Choroid plexus epithelial cell (primary cell): ENCODE measurements at regions not wholly inside any gene's neighbourhood (a gene's known extent, or its start where the extent isn't known, plus 50 kb on each side); places are given as distances from the start of the nearest gene placed in this dataset.
A peak's percentile ranks its signal among the peaks of the same experiment; 100 is the strongest.

Experiments used
- DNase-seq: peaks from one replicate; pipeline ENCODE4 v3.0.0-alpha.2; 2010; ENCODE audit warnings: low read depth
- H3K4me3 ChIP-seq: 2 replicates; pipeline ENCODE4 v1.5.1; 2011; ENCODE audit warnings: low read depth, mild to moderate bottlenecking, control low read depth, low read length, moderate library complexity
- TF ChIP-seq, protein P1 (sequence below): conservative IDR thresholded peaks from 2 replicates; pipeline ENCODE4 v1.5.1; 2011; ENCODE audit warnings: low read depth, mild to moderate bottlenecking, control low read depth, inconsistent platforms, low read length, moderate library complexity

DNA sequence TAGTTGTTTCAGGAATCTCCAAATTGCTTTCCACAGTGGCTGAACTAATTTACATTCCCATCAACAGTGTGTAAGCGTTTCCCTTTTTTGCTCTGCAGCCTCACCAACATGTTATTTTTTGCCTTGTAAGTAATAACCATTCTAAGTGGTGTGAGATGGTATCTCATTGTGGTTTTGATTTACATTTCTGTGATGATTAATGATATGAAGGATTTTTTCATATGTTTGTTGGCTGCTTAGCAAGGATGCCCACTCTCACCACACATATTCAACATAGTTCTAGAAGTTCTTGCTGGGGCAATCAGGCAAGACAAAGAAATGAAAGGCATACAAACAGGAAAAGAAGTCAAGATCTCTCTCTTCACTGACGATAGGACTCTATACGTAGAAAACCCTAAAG lies 472.4 kb downstream of the ZNF674 start:
- DNase-seq: no peak
- H3K4me3 ChIP-seq: no peak overlapping the region
- TF ChIP-seq, protein P1, sequence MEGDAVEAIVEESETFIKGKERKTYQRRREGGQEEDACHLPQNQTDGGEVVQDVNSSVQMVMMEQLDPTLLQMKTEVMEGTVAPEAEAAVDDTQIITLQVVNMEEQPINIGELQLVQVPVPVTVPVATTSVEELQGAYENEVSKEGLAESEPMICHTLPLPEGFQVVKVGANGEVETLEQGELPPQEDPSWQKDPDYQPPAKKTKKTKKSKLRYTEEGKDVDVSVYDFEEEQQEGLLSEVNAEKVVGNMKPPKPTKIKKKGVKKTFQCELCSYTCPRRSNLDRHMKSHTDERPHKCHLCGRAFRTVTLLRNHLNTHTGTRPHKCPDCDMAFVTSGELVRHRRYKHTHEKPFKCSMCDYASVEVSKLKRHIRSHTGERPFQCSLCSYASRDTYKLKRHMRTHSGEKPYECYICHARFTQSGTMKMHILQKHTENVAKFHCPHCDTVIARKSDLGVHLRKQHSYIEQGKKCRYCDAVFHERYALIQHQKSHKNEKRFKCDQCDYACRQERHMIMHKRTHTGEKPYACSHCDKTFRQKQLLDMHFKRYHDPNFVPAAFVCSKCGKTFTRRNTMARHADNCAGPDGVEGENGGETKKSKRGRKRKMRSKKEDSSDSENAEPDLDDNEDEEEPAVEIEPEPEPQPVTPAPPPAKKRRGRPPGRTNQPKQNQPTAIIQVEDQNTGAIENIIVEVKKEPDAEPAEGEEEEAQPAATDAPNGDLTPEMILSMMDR: no peak

- TF ChIP-seq, protein P1: no peak
- no peak overlapping the region for H3K4me3 ChIP-seq
Observed at GRCh38 chrX:46072372-46072771, 472.8 kb downstream of the ZNF674 start.

GRCh38 chrX:46070421-46070820 lies 474.8 kb downstream of the ZNF674 start:
- no peak overlapping the region for H3K4me3 ChIP-seq
- TF ChIP-seq, protein P1: no peak
- no peak for DNase-seq

More at GRCh38 chrX:46072372-46072771, 472.8 kb downstream of the ZNF674 start:
- DNase-seq: no peak

GRCh38 chrX:46059316-46059715 lies 485.9 kb downstream of the ZNF674 start:
- TF ChIP-seq, protein P1: no peak
- no peak overlapping the region for H3K4me3 ChIP-seq
- no peak for DNase-seq

DNA sequence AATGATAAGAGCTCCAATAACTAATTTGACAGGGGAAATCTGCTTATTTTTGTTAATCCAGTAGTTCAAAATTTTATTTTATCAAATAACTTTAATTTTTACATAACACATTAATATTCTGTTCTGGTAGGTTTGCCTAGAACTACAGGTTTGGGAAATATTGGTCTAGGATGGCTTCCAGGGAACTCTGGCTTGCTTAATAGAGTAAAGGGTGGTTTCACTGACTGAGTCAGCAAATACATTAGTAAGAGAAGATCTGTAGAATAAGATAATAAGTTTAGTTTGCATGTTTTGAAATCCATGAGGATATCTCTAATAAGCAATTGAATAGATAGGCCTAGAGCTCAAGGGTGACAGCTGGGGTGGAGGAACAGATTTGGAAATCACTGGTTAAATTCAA lies 500.7 kb downstream of the ZNF674 start:
- DNase-seq: peak; percentile 0
- H3K4me3 ChIP-seq: no peak overlapping the region

DNA sequence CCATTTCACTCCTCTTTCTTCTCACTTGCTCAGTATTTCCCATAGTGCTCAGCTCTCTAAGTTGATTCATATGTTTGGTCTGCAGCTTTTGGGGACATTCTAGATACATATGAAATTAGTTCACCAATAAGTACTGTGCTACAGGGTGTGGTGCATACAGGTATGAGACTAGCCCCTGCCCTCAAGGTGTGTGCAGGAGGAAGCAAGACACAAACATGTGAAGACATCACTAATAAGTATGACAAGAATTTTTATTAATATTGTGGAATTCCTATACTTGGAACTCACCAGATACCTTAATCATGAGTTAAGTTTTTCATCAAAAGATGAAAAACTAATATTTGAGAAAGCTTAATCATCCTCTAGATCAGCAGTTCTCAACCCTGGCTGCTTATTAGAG lies 505.2 kb downstream of the ZNF674 start:
- no peak overlapping the region for H3K4me3 ChIP-seq
- DNase-seq: no peak
- TF ChIP-seq, protein P1: no peak

More for the DNA sequence above, 500.7 kb downstream of the ZNF674 start:
- TF ChIP-seq, protein P1: no peak

DNA sequence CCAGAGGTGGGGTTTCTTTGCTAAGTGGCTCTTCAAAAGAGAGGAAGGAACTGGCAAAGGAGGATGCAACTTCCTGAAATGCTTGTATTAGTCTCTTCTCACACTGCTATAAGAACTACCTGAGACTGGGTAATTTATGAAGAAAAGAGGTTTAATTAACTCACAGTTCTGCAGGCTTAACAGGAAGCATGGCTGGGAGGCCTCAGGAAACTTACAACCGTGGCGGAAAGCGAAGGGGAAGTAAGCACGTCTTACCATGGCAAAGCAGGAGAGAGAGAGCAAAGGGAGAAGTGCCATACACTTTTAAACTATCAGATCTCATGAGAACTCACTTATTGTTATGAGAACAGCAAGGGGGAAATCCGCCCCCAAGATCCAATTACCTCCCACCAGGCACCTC lies 505.7 kb downstream of the ZNF674 start:
- H3K4me3 ChIP-seq: no peak overlapping the region
- TF ChIP-seq, protein P1: no peak
- no peak for DNase-seq
